K562 (cell line): ENCODE measurements at regions not wholly inside any gene's neighbourhood (a gene's known extent, or its start where the extent isn't known, plus 50 kb on each side); places are given as distances from the start of the nearest gene placed in this dataset.

Source experiments
- ATAC-seq: fragments of 200-7000 bp; cut with Tn5 transposase; 3 replicates; pipeline ENCODE4 v1.9.1; 2020; ENCODE audit warnings: moderate library complexity
- BruUV-seq: library from RNA; stranded (reverse); fragments of 400-500 nt; replicated peaks from 2 replicates; lab custom pipeline; 2021; lab: Mats Ljungman, UMichigan
- CTCF ChIA-PET: fragments of 300-600 bp; formaldehyde crosslinking; extraction: SDS; loops from one replicate; lab custom pipeline; 2021; ENCODE audit warnings: low intra/inter-chr PET ratio; lab: Yijun Ruan, JAX
- POLR2A ChIA-PET: fragments of 300-600, 350-650 bp; sonication (Branson Sonifier 250); formaldehyde crosslinking; extraction: SDS; loops from one replicate; lab custom pipeline; 2021; ENCODE audit warnings: antibody characterized with exemption, inconsistent platforms; lab: Yijun Ruan, JAX
- DNase-seq, 4 experiments: peaks; one replicate each; pipeline versions ENCODE4 v3.0.0 to v3.0.0-alpha.2; 2011 to 2018; ENCODE audit warnings: low spot score in 3 of 4, mixed read lengths in 3 of 4; ENCODE audit errors: extremely low read depth in 1 of 4
- FAIRE-seq: peaks from 2 replicates; lab custom pipeline; 2011; peaks lifted over from hg19 to GRCh38; lab: Jason Lieb, UNC
- H2AFZ ChIP-seq: 2 replicates; pipeline ENCODE4 v1.6.0; 2011; ENCODE audit warnings: low read depth, low read length, control low read depth, inconsistent platforms
- H3K27ac ChIP-seq: fragments of 200-600 bp; 3 replicates; pipeline ENCODE4 v1.8.0; 2011; ENCODE audit warnings: low read depth, mild to moderate bottlenecking, control low read depth, inconsistent platforms, low read length, moderate library complexity, mixed read lengths; ENCODE audit errors: extremely low read depth
- H3K27me3 ChIP-seq, 2 experiments: fragments of 300-600 bp in 1 of 2; 2 replicates in 1 of 2; 3 replicates in 1 of 2; pipeline versions ENCODE4 v1.6.0 to v1.8.0; 2011; ENCODE audit warnings: inconsistent platforms in 2 of 2, low read length in 2 of 2, mild to moderate bottlenecking in 1 of 2, mixed read lengths in 1 of 2, moderate library complexity in 1 of 2; ENCODE audit not compliant: control insufficient read depth in 2 of 2, insufficient read depth in 2 of 2
- H3K36me3 ChIP-seq: fragments of 300-600 bp; 3 replicates; pipeline ENCODE4 v1.8.0; 2011; ENCODE audit warnings: mild to moderate bottlenecking, low read length, inconsistent platforms; ENCODE audit not compliant: control insufficient read depth, insufficient read depth
- H3K4me1 ChIP-seq, 2 experiments: fragments of 200-600 bp in 1 of 2; replicated peaks in 1 of 2; 2 replicates in 1 of 2; 3 replicates in 1 of 2; pipeline versions ENCODE4 v1.5.1 to v1.8.0; 2011; ENCODE audit warnings: inconsistent platforms in 2 of 2, low read length in 2 of 2, mild to moderate bottlenecking in 1 of 2, mixed read lengths in 1 of 2, moderate library complexity in 1 of 2; ENCODE audit not compliant: control insufficient read depth in 2 of 2, insufficient read depth in 2 of 2
- H3K4me2 ChIP-seq: 2 replicates; pipeline ENCODE4 v1.6.1; 2011; ENCODE audit warnings: low read length, control low read depth, inconsistent platforms, mixed read lengths; ENCODE audit not compliant: insufficient read depth
- H3K4me3 ChIP-seq: fragments of 200-600 bp; sonication (generic), shearing (Covaris generic); 2 replicates; pipeline ENCODE4 v1.5.1; 2016; ENCODE audit warnings: control low read depth, inconsistent platforms
- H3K79me2 ChIP-seq: fragments of 200-600 bp; 3 replicates; pipeline ENCODE4 v1.8.0; 2011; ENCODE audit warnings: low read length, inconsistent platforms; ENCODE audit not compliant: control insufficient read depth, insufficient read depth
- H3K9ac ChIP-seq, 2 experiments: 2 replicates each; pipeline versions ENCODE4 v1.6.0 to v1.6.1; 2011; ENCODE audit warnings: low read depth in 2 of 2, low read length in 2 of 2, control low read depth in 1 of 2, inconsistent platforms in 1 of 2, mild to moderate bottlenecking in 1 of 2, mixed read lengths in 1 of 2; ENCODE audit not compliant: insufficient read depth in 1 of 2
- H3K9me1 ChIP-seq: one replicate; pipeline ENCODE4 v1.6.0; 2011; ENCODE audit warnings: inconsistent platforms, mild to moderate bottlenecking, low read length, moderate library complexity; ENCODE audit not compliant: control insufficient read depth, insufficient read depth
- H3K9me3 ChIP-seq: replicated peaks from 2 replicates; pipeline ENCODE4 v1.5.1; 2011; ENCODE audit warnings: low read depth, low read length, inconsistent platforms; ENCODE audit not compliant: control insufficient read depth, insufficient read depth
- H4K20me1 ChIP-seq: replicated peaks from 2 replicates; pipeline ENCODE4 v1.6.1; 2011; ENCODE audit warnings: low read length, inconsistent platforms, mixed read lengths; ENCODE audit not compliant: control insufficient read depth, insufficient read depth
- BRF1 ChIP-seq: IDR thresholded peaks from 3 replicates; pipeline ENCODE4 v1.6.1; 2011; ENCODE audit warnings: borderline replicate concordance, mild to moderate bottlenecking; ENCODE audit not compliant: insufficient read length; ENCODE audit errors: extremely low read depth
- DIDO1 ChIP-seq: fragments of 450-650 bp; IDR thresholded peaks from 2 replicates; pipeline ENCODE4 v1.6.1; 2016; ENCODE audit warnings: low read depth, missing biosample characterization, missing genetic modification characterization
- ELF1 ChIP-seq: fragments of 200-800 bp; sonication (Bioruptor generic); IDR thresholded peaks from 2 replicates; pipeline ENCODE4 v1.6.1; 2016; ENCODE audit warnings: missing genetic modification characterization, missing compliant biosample characterization
- ELF4 ChIP-seq: fragments of 450-650 bp; formaldehyde crosslinking; IDR thresholded peaks from 2 replicates; pipeline ENCODE4 v1.4.0; 2022; ENCODE audit warnings: missing genetic modification characterization
- ETV1 ChIP-seq: fragments of 450-650 bp; conservative IDR thresholded peaks from 2 replicates; pipeline ENCODE4 v1.6.1; 2016; ENCODE audit warnings: missing genetic modification characterization, control low read depth, low read depth, missing compliant biosample characterization
- L3MBTL2 ChIP-seq: fragments of 450-650 bp; IDR thresholded peaks from 2 replicates; pipeline ENCODE4 v1.6.1; 2016; ENCODE audit warnings: mild to moderate bottlenecking, moderate library complexity
- RFX1 ChIP-seq: fragments of 450-650 bp; IDR thresholded peaks from 2 replicates; pipeline ENCODE4 v1.6.1; 2016; ENCODE audit warnings: mild to moderate bottlenecking, moderate library complexity
- ZBTB49 ChIP-seq: sonication (generic); formaldehyde crosslinking; IDR thresholded peaks from 2 replicates; pipeline ENCODE4 v1.8.0; 2022; ENCODE audit warnings: missing genetic modification reagents, mild to moderate bottlenecking, borderline replicate concordance
- ZKSCAN3 ChIP-seq: fragments of 250-450 bp; sonication (Bioruptor Pico); IDR thresholded peaks from 2 replicates; pipeline ENCODE4 v1.4.0; 2020
- ZNF24 ChIP-seq: fragments of 450-650 bp; IDR thresholded peaks from 2 replicates; pipeline ENCODE4 v1.6.1; 2016
- ZNF79 ChIP-seq: fragments of 250-450 bp; sonication (Bioruptor Pico); IDR thresholded peaks from 2 replicates; pipeline ENCODE4 v1.4.0; 2020; ENCODE audit warnings: low read depth, mild to moderate bottlenecking, moderate library complexity
- in situ Hi-C: fragments of 300-500 bp; cut with MboI; formaldehyde crosslinking; loops from 4 replicates; pipeline ENCODE4 v1.15.0; 2018; ENCODE audit warnings: inconsistent platforms, mixed read lengths
- intact Hi-C: fragments of 100-400 bp; cut with micrococcal nuclease; formaldehyde crosslinking; loops from 2 replicates; pipeline ENCODE4 v1.14.2; 2022
- TF ChIP-seq, protein P1 (sequence below): fragments of 450-650 bp; conservative IDR thresholded peaks from 2 replicates; pipeline ENCODE4 v1.6.1; 2016; ENCODE audit warnings: missing genetic modification characterization, low read depth, mild to moderate bottlenecking, missing compliant biosample characterization, moderate library complexity
- TF ChIP-seq, protein P2 (sequence below): fragments of 250-450 bp; sonication (Bioruptor Pico); IDR thresholded peaks from 2 replicates; pipeline ENCODE4 v1.4.0; 2020

DNA sequence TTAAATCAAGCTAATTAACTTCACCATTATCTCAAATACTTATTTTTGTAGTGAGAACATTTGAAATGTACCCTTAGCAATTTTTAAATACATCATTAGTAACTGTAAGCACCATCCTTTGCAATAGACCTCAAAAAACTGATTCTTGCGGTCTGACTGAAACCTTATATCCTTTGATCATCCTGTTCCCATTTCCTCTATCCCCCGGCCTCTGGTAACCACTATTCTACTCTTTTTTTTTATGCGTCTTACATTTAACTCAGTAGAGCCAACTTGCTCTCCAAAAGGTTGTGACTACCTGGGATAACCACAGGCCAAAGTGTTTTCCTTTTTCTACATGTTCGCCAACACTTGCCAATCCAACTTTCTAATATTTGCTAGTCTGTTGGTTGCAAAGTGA is 106.1 kb downstream of the IRX1 start (continued):
- no peak for TF ChIP-seq ZKSCAN3 (CRISPR knock-in tag)
- TF ChIP-seq ZNF79, result no peak

- H3K27me3 ChIP-seq, result no peaks in the 10 kb centered on the region; a peak in 1 of 5 replicates
- H3K9me1 ChIP-seq, result no peaks in the 10 kb centered on the region
- intact Hi-C loops (no loop called here), in situ Hi-C loops (no loop called here)
- no peaks in the 10 kb centered on the region for H3K79me2 ChIP-seq
- ChIA-PET POLR2A (no interaction called here), CTCF (interaction anchor here (0.6 kb wide), 1 partner anchor 183 kb away, joined by 3 read pairs; no protein-coding TSS in a partner anchor)
- no peak overlapping the region for H2AFZ ChIP-seq
- DNase-seq, result no peak
- no TSS peak for BruUV-seq
- H3K4me3 ChIP-seq, result no peak overlapping the region
- no peaks in the 10 kb centered on the region for H3K9me3 ChIP-seq
- H3K4me1 ChIP-seq, result no peaks in the 10 kb centered on the region
- no peak for ATAC-seq
- no peak overlapping the region for H3K9ac ChIP-seq
- H3K27ac ChIP-seq, result no peak overlapping the region
- no peak overlapping the region for H3K4me2 ChIP-seq
- FAIRE-seq, result no peak
- H3K36me3 ChIP-seq, result no peaks in the 10 kb centered on the region
- H4K20me1 ChIP-seq, result no peaks in the 10 kb centered on the region
- no peak for TF ChIP-seq ELF4
- TF ChIP-seq, protein P1, sequence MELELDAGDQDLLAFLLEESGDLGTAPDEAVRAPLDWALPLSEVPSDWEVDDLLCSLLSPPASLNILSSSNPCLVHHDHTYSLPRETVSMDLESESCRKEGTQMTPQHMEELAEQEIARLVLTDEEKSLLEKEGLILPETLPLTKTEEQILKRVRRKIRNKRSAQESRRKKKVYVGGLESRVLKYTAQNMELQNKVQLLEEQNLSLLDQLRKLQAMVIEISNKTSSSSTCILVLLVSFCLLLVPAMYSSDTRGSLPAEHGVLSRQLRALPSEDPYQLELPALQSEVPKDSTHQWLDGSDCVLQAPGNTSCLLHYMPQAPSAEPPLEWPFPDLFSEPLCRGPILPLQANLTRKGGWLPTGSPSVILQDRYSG, result no peak
- no peak for TF ChIP-seq RFX1
- no peak for TF ChIP-seq BRF1
- TF ChIP-seq L3MBTL2, result no peak
- TF ChIP-seq ZBTB49 (CRISPR knock-in tag), result no peak
- no peak for TF ChIP-seq ETV1 (tag)
- TF ChIP-seq ZNF24, result no peak
- TF ChIP-seq, protein P2, sequence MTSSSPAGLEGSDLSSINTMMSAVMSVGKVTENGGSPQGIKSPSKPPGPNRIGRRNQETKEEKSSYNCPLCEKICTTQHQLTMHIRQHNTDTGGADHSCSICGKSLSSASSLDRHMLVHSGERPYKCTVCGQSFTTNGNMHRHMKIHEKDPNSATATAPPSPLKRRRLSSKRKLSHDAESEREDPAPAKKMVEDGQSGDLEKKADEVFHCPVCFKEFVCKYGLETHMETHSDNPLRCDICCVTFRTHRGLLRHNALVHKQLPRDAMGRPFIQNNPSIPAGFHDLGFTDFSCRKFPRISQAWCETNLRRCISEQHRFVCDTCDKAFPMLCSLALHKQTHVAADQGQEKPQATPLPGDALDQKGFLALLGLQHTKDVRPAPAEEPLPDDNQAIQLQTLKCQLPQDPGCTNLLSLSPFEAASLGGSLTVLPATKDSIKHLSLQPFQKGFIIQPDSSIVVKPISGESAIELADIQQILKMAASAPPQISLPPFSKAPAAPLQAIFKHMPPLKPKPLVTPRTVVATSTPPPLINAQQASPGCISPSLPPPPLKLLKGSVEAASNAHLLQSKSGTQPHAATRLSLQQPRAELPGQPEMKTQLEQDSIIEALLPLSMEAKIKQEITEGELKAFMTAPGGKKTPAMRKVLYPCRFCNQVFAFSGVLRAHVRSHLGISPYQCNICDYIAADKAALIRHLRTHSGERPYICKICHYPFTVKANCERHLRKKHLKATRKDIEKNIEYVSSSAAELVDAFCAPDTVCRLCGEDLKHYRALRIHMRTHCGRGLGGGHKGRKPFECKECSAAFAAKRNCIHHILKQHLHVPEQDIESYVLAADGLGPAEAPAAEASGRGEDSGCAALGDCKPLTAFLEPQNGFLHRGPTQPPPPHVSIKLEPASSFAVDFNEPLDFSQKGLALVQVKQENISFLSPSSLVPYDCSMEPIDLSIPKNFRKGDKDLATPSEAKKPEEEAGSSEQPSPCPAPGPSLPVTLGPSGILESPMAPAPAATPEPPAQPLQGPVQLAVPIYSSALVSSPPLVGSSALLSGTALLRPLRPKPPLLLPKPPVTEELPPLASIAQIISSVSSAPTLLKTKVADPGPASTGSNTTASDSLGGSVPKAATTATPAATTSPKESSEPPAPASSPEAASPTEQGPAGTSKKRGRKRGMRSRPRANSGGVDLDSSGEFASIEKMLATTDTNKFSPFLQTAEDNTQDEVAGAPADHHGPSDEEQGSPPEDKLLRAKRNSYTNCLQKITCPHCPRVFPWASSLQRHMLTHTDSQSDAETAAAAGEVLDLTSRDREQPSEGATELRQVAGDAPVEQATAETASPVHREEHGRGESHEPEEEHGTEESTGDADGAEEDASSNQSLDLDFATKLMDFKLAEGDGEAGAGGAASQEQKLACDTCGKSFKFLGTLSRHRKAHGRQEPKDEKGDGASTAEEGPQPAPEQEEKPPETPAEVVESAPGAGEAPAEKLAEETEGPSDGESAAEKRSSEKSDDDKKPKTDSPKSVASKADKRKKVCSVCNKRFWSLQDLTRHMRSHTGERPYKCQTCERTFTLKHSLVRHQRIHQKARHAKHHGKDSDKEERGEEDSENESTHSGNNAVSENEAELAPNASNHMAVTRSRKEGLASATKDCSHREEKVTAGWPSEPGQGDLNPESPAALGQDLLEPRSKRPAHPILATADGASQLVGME, result no peak
- TF ChIP-seq ELF1 (tag), result no peak
- TF ChIP-seq DIDO1 (tag), result no peak
Measured at GRCh38 chr5:3704661-3705060, 109.0 kb downstream of the IRX1 start.
